ENCODE measurements at regions not wholly inside any gene's neighbourhood (a gene's known extent, or its start where the extent isn't known, plus 50 kb on each side); places are given as distances from the start of the nearest gene placed in this dataset.
"Not testable (repeated sequence)": the region's sequence is repeated elsewhere in the genome, so short reads cannot be mapped to it uniquely, and the experiment has no call there.

- no peaks in the 10 kb centered on the region for H3K36me3 Mint-ChIP-seq (ENCODE audit: low read depth)
- H3K27ac Mint-ChIP-seq, result no peak overlapping the region
- DNase-seq (ENCODE audit: low spot score), result no peak
- H3K9me3 Mint-ChIP-seq, result peaks cover 30% of the 10 kb centered on the region
- H3K4me1 Mint-ChIP-seq (ENCODE audit: low read depth), result no peaks in the 10 kb centered on the region
- intact Hi-C loops (cut with micrococcal nuclease), result no loop called here
- no peak overlapping the region for H3K4me3 Mint-ChIP-seq (ENCODE audit: low read depth)
- H3K27me3 Mint-ChIP-seq (ENCODE audit: low read depth), result no peaks in the 10 kb centered on the region
Observed at GRCh38 chr9:26231391-26231790, 553.1 kb upstream of the TUSC1 start.

GRCh38 chr9:26229324-26230054 lies 551.2 kb upstream of the TUSC1 start:
- H3K9me3 Mint-ChIP-seq, result peaks cover 22% of the 10 kb centered on the region
- intact Hi-C loops (cut with micrococcal nuclease), result no loop called here
- no peaks in the 10 kb centered on the region for H3K27me3 Mint-ChIP-seq (ENCODE audit: low read depth)
- H3K27ac Mint-ChIP-seq, result no peak overlapping the region
- H3K4me3 Mint-ChIP-seq (ENCODE audit: low read depth), result no peak overlapping the region
- H3K4me1 Mint-ChIP-seq (ENCODE audit: low read depth), result no peaks in the 10 kb centered on the region
- no peak for DNase-seq (ENCODE audit: low spot score)
- H3K36me3 Mint-ChIP-seq (ENCODE audit: low read depth), result no peaks in the 10 kb centered on the region

GRCh38 chr9:26228273-26228672 lies 550.0 kb upstream of the TUSC1 start:
- no peaks in the 10 kb centered on the region for H3K36me3 Mint-ChIP-seq (ENCODE audit: low read depth)
- DNase-seq (ENCODE audit: low spot score), result no peak
- peaks cover 19% of the 10 kb centered on the region for H3K9me3 Mint-ChIP-seq
- H3K4me1 Mint-ChIP-seq (ENCODE audit: low read depth), result no peaks in the 10 kb centered on the region
- no peak overlapping the region for H3K27ac Mint-ChIP-seq
- no peaks in the 10 kb centered on the region for H3K27me3 Mint-ChIP-seq (ENCODE audit: low read depth)
- no peak overlapping the region for H3K4me3 Mint-ChIP-seq (ENCODE audit: low read depth)
- intact Hi-C loops (cut with micrococcal nuclease), result no loop called here

GRCh38 chr9:26221290-26221689 lies 543.0 kb upstream of the TUSC1 start:
- intact Hi-C loops (cut with micrococcal nuclease), result no loop called here
- H3K4me3 Mint-ChIP-seq (ENCODE audit: low read depth), result no peak overlapping the region
- no peaks in the 10 kb centered on the region for H3K4me1 Mint-ChIP-seq (ENCODE audit: low read depth)
- no peaks in the 10 kb centered on the region for H3K27me3 Mint-ChIP-seq (ENCODE audit: low read depth)
- H3K27ac Mint-ChIP-seq, result no peak overlapping the region
- no peak for DNase-seq (ENCODE audit: low spot score)
- H3K36me3 Mint-ChIP-seq (ENCODE audit: low read depth), result no peaks in the 10 kb centered on the region
- H3K9me3 Mint-ChIP-seq, result peaks cover 37% of the 10 kb centered on the region

- DNase-seq (ENCODE audit: low spot score), result no peak
- Mint-ChIP-seq H3K9me3 (peaks cover 38% of the 10 kb centered on the region), H3K27me3 (ENCODE audit: low read depth) (no peaks in the 10 kb centered on the region), H3K36me3 (ENCODE audit: low read depth) (no peaks in the 10 kb centered on the region), H3K27ac (no peak overlapping the region), H3K4me3 (ENCODE audit: low read depth) (no peak overlapping the region), H3K4me1 (ENCODE audit: low read depth) (no peaks in the 10 kb centered on the region)
- intact Hi-C loops (cut with micrococcal nuclease), result no loop called here
Observed at GRCh38 chr9:26220367-26220766, 542.1 kb upstream of the TUSC1 start.

- no peak overlapping the region for H3K27ac Mint-ChIP-seq
- H3K36me3 Mint-ChIP-seq (ENCODE audit: low read depth), result no peaks in the 10 kb centered on the region
Observed at GRCh38 chr9:26219961-26220360, 541.7 kb upstream of the TUSC1 start.

GRCh38 chr9:26216702-26217101 lies 538.5 kb upstream of the TUSC1 start:
- H3K4me3 Mint-ChIP-seq (ENCODE audit: low read depth), result no peak overlapping the region
- no peaks in the 10 kb centered on the region for H3K36me3 Mint-ChIP-seq (ENCODE audit: low read depth)
- intact Hi-C loops (cut with micrococcal nuclease), result no loop called here
- H3K4me1 Mint-ChIP-seq (ENCODE audit: low read depth), result no peaks in the 10 kb centered on the region
- H3K27me3 Mint-ChIP-seq (ENCODE audit: low read depth), result no peaks in the 10 kb centered on the region
- H3K9me3 Mint-ChIP-seq, result peaks cover 41% of the 10 kb centered on the region
- DNase-seq (ENCODE audit: low spot score), result no peak
- H3K27ac Mint-ChIP-seq, result no peak overlapping the region

More at GRCh38 chr9:26219961-26220360, 541.7 kb upstream of the TUSC1 start:
- DNase-seq (ENCODE audit: low spot score), result no peak
- Mint-ChIP-seq H3K9me3 (peaks cover 38% of the 10 kb centered on the region), H3K4me1 (ENCODE audit: low read depth) (no peaks in the 10 kb centered on the region), H3K4me3 (ENCODE audit: low read depth) (no peak overlapping the region), H3K27me3 (ENCODE audit: low read depth) (no peaks in the 10 kb centered on the region)
- intact Hi-C loops (cut with micrococcal nuclease), result no loop called here

- H3K27ac Mint-ChIP-seq; H3K4me3 Mint-ChIP-seq (ENCODE audit: low read depth); DNase-seq (ENCODE audit: low spot score); H3K27me3 Mint-ChIP-seq (ENCODE audit: low read depth); H3K4me1 Mint-ChIP-seq (ENCODE audit: low read depth); intact Hi-C loops (cut with micrococcal nuclease); H3K36me3 Mint-ChIP-seq (ENCODE audit: low read depth): not testable (repeated sequence)
- peaks cover 43% of the 10 kb centered on the region for H3K9me3 Mint-ChIP-seq
Observed at GRCh38 chr9:26214713-26215444, 536.6 kb upstream of the TUSC1 start.

- intact Hi-C loops (cut with micrococcal nuclease), result no loop called here
- Mint-ChIP-seq H3K9me3 (peaks cover 32% of the 10 kb centered on the region), H3K4me1 (ENCODE audit: low read depth) (no peaks in the 10 kb centered on the region), H3K4me3 (ENCODE audit: low read depth) (no peak overlapping the region), H3K36me3 (ENCODE audit: low read depth) (no peaks in the 10 kb centered on the region), H3K27ac (no peak overlapping the region), H3K27me3 (ENCODE audit: low read depth) (no peaks in the 10 kb centered on the region)
- DNase-seq (ENCODE audit: low spot score), result no peak
Observed at GRCh38 chr9:26210338-26210851, 532.2 kb upstream of the TUSC1 start.

- Mint-ChIP-seq H3K9me3 (peaks cover 18% of the 10 kb centered on the region), H3K27me3 (ENCODE audit: low read depth) (no peaks in the 10 kb centered on the region), H3K27ac (no peak overlapping the region), H3K4me3 (ENCODE audit: low read depth) (no peak overlapping the region), H3K4me1 (ENCODE audit: low read depth) (no peaks in the 10 kb centered on the region), H3K36me3 (ENCODE audit: low read depth) (no peaks in the 10 kb centered on the region)
- DNase-seq (ENCODE audit: low spot score), result no peak
- intact Hi-C loops (cut with micrococcal nuclease), result no loop called here
Observed at GRCh38 chr9:26205261-26205660, 527.0 kb upstream of the TUSC1 start.

- H3K27ac Mint-ChIP-seq, result no peak overlapping the region
- H3K4me3 Mint-ChIP-seq (ENCODE audit: low read depth), result no peak overlapping the region
- no peaks in the 10 kb centered on the region for H3K36me3 Mint-ChIP-seq (ENCODE audit: low read depth)
- no peaks in the 10 kb centered on the region for H3K4me1 Mint-ChIP-seq (ENCODE audit: low read depth)
- intact Hi-C loops (cut with micrococcal nuclease), result no loop called here
- DNase-seq (ENCODE audit: low spot score), result no peak
- H3K27me3 Mint-ChIP-seq (ENCODE audit: low read depth), result no peaks in the 10 kb centered on the region
- H3K9me3 Mint-ChIP-seq, result peaks cover 46% of the 10 kb centered on the region
Observed at GRCh38 chr9:26193237-26193636, 515.0 kb upstream of the TUSC1 start.

GRCh38 chr9:26191711-26192110 lies 513.5 kb upstream of the TUSC1 start:
- no peaks in the 10 kb centered on the region for H3K27me3 Mint-ChIP-seq (ENCODE audit: low read depth)
- no peak overlapping the region for H3K4me3 Mint-ChIP-seq (ENCODE audit: low read depth)
- DNase-seq (ENCODE audit: low spot score), result no peak
- intact Hi-C loops (cut with micrococcal nuclease), result no loop called here
- H3K36me3 Mint-ChIP-seq (ENCODE audit: low read depth), result no peaks in the 10 kb centered on the region
- peaks cover 49% of the 10 kb centered on the region for H3K9me3 Mint-ChIP-seq
- H3K27ac Mint-ChIP-seq, result no peak overlapping the region
- H3K4me1 Mint-ChIP-seq (ENCODE audit: low read depth), result no peaks in the 10 kb centered on the region

GRCh38 chr9:26181836-26182235 lies 503.6 kb upstream of the TUSC1 start:
- intact Hi-C loops (cut with micrococcal nuclease), result no loop called here
- no peak for DNase-seq (ENCODE audit: low spot score)
- H3K36me3 Mint-ChIP-seq (ENCODE audit: low read depth), result no peaks in the 10 kb centered on the region
- H3K4me3 Mint-ChIP-seq (ENCODE audit: low read depth), result no peak overlapping the region
- no peaks in the 10 kb centered on the region for H3K4me1 Mint-ChIP-seq (ENCODE audit: low read depth)
- no peak overlapping the region for H3K27ac Mint-ChIP-seq
- no peaks in the 10 kb centered on the region for H3K27me3 Mint-ChIP-seq (ENCODE audit: low read depth)
- H3K9me3 Mint-ChIP-seq, result peaks cover 39% of the 10 kb centered on the region

Data from activated T-helper 2 cell treated with anti-CD3 and anti-CD28 coated beads, Interferon-gamma antibody, Interleukin-2, Interleukin-4, amounts not matched to agents 10 μg/mL and 5 μg/mL and 100 μg/mL, durations not matched to agents 14 hours and 24 hours and 36 hours (primary cell).